SIG-M5 treated with dmso at 0.1 percent for 504 hours (cell line): ENCODE measurements at regions not wholly inside any gene's neighbourhood (a gene's known extent, or its start where the extent isn't known, plus 50 kb on each side); places are given as distances from the start of the nearest gene placed in this dataset.

Source experiments
- DNase-seq: peaks from one replicate; lab custom pipeline; 2025; ENCODE audit not compliant: unreplicated experiment; lab: John Stamatoyannopoulos, UW

- DNase-seq, result no peak
Measured at GRCh38 chr4:128338634-128339355, 51.2 kb upstream of the PGRMC2 start.

GRCh38 chr4:128337863-128338262 is 50.2 kb upstream of the PGRMC2 start:
- no peak for DNase-seq
